NCI-H2029 (cell line): ENCODE measurements at regions not wholly inside any gene's neighbourhood (a gene's known extent, or its start where the extent isn't known, plus 50 kb on each side); places are given as distances from the start of the nearest gene placed in this dataset.
"Not testable (repeated sequence)": the region's sequence is repeated elsewhere in the genome, so short reads cannot be mapped to it uniquely, and the experiment has no call there.

ENCODE experiments used
- DNase-seq: peaks from one replicate; lab custom pipeline; 2025; lab: John Stamatoyannopoulos, UW

DNA sequence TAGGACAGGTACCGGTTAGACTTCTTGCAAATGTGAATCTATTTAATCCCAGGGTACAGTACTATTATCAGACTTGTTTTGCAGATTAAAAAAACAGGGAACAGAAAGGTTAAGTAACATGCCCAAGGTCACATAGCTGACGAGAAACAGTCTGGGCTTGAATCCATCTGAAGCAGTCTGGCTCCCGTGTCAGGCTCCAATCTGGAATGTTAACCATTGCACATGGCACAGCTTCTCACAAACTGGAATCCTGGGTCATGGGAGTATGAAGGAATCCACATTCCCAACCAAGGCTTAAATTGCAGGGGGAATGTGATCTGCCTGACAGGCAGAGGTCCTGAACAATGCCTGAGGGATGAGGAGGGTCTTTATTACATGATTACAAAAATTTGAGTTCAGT, 187.5 kb upstream of the SPTLC3 start:
- no peak for DNase-seq

- no peak for DNase-seq
These were observed 185.0 kb upstream of the SPTLC3 start for GRCh38 chr20:12823734-12824133.

GRCh38 chr20:12824328-12825225, 184.2 kb upstream of the SPTLC3 start:
- no peak for DNase-seq

DNA sequence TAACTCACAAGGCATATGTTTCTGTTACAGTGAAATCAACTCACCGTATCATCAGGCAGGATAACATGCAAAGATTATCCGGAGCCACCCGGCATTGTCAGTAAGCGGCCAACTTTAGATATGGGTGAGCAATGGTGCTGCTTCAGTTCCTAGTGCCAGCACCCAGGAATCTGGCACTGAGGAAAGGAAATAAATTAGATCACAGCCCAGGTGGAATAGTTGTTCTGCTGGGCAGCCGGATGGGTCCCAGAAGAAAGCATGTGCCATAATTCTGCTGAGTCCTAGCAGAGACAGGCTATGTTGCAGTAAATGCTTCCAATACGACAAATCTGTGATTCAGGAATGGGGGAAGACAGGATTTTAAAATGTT, 183.6 kb upstream of the SPTLC3 start:
- no peak for DNase-seq

- DNase-seq: no peak
These were observed 180.9 kb upstream of the SPTLC3 start for GRCh38 chr20:12827816-12828385.

- DNase-seq: no peak
These were observed 179.6 kb upstream of the SPTLC3 start for GRCh38 chr20:12829170-12829569.

DNA sequence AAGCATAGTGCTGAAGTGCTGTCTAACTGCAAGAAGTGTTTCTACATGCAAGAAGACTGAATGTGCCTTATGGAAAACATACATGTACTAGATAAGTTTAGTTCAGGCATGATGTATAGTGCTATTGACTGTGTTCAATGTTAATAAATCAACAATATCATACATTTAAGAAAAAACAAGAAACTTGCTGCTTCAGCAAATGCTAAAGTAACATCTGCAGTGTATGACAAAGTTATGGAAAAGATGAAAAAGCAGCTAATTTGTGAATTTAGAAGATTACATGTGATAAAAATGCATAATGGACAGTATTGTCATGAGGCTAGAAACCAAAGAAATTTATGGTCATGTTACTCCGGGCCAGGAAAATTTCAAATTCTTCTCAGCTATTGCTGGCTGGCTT, 174.9 kb upstream of the SPTLC3 start:
- no peak for DNase-seq

GRCh38 chr20:12835999-12836398, 172.8 kb upstream of the SPTLC3 start:
- DNase-seq: no peak

DNA sequence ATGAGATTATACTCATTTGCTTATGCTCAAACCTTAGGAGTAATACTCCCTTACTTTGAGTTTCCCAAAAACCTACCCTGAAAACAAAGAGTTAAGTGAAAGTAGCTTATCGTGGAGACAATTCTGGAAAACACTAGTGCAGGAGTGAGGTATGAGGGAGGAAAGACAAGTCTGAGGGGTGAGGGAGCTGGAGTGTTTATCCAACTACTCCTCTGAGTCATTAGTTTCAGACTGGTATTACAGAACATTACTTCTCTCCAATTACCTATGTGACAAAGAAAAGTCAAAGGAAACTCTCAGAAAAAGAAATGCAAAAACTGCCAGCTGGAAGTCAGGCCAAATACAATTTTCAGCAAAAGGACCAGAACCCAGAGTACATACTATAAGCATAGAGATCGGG, 171.1 kb upstream of the SPTLC3 start:
- no peak for DNase-seq

DNA sequence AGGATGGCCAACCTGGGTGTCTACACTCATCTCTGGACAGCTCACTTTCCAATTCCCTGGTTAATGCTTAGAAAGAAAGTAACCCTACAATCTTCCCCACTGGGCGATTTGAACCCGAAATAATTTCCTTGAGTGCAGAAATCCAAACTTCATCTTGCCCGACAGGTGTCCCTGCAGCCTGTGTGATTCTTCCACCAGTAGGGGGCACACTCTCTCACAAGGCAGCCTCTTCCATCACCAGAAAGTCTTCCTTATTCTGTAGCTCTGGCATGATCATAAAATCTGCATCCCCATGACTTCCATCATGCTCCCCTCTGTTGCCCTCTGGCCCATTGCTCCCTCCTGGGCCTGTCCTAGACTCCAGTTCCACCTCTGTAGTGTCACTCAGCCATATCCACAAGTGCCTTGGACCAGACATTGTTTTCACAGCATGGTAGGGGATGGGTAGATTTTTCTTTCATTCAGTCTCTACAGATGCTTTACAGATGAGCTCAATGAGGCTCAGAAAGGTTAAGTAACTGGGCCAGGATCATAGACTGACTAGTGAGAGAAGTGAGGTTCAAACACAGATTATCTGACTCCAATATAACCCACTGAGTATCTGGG, 170.4 kb upstream of the SPTLC3 start:
- DNase-seq: no peak

GRCh38 chr20:12847872-12848271, 160.9 kb upstream of the SPTLC3 start:
- DNase-seq: no peak

GRCh38 chr20:12849225-12849910, 159.4 kb upstream of the SPTLC3 start:
- no peak for DNase-seq

GRCh38 chr20:12857643-12858042, 151.1 kb upstream of the SPTLC3 start:
- DNase-seq: not testable (repeated sequence)

GRCh38 chr20:12860619-12861247, 148.0 kb upstream of the SPTLC3 start:
- DNase-seq: peak; percentile 19

DNA sequence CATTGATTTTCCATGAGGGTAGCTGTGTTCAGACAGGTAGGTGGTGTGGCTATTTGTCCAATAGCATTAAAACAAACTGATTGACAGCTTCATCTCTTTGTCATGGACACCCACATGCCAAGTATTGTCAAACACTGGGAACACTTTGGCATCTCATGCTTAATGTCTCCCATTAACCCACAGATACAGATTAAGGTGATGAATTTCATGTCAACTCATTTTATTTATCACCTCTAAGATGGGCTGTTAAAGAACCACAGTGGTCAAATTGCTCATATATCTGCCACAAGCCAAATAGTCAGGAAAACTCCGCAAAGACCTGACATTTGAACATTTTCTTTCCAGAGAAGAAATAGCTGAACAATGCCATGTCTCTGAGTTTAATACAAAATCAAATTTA, 139.1 kb upstream of the SPTLC3 start:
- no peak for DNase-seq

GRCh38 chr20:12870588-12870987, 138.2 kb upstream of the SPTLC3 start:
- DNase-seq: no peak

DNA sequence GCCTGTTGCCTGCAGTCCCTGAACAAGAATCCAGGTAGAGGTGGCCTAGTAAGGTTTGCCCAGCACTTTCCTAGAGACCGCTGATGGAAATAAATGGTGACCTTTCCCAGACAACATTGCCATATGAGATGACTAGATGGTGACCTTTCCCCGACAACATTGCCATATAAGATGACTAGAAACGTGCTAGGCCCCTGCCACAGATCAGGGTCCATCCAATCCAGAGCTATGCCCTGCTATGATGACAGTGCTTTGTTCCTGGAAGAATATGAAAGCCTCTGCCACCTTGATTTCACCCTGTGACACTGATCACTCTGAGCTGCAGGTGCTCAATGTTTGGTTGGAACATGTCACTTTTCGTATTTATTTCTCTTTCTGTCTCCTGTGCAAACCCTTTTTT, 133.8 kb upstream of the SPTLC3 start:
- no peak for DNase-seq

DNA sequence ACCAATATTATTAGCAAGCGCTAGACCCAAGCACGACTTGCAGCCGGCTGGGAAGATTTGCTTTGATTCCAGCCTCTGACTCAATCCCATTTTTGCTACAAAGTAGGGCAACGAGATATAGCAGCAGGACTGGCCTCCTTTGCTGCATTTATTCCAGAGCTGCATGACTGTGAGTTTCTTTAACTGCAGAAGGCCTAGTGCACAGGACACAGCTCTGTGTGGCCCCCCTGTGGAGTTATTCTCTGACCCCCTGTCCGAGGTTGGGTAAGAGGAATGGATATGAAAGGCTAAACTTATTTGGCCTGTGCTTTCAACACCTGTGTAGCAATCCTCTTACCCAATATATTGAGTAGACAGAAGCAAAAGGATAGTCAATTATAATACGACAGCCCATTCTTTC, 133.3 kb upstream of the SPTLC3 start:
- no peak for DNase-seq

GRCh38 chr20:12882832-12883506, 125.8 kb upstream of the SPTLC3 start:
- no peak for DNase-seq

DNA sequence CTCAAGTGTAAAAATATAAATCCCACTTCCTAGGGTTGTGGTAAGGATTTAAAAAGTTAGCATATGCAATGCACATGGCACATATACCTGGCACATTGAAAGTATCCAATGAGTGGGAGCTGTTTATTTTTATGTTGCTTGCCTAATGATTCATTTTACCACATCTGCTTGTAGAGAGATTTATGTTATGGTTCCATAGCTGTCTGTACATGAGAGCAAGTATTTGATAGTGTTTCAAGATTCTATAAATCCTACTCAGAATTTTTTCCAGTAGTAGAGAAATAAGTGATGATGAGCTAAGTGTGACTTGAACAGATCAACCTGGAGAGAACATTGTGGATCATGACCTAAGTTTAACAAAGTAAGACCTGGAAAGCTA, 125.3 kb upstream of the SPTLC3 start:
- no peak for DNase-seq

DNA sequence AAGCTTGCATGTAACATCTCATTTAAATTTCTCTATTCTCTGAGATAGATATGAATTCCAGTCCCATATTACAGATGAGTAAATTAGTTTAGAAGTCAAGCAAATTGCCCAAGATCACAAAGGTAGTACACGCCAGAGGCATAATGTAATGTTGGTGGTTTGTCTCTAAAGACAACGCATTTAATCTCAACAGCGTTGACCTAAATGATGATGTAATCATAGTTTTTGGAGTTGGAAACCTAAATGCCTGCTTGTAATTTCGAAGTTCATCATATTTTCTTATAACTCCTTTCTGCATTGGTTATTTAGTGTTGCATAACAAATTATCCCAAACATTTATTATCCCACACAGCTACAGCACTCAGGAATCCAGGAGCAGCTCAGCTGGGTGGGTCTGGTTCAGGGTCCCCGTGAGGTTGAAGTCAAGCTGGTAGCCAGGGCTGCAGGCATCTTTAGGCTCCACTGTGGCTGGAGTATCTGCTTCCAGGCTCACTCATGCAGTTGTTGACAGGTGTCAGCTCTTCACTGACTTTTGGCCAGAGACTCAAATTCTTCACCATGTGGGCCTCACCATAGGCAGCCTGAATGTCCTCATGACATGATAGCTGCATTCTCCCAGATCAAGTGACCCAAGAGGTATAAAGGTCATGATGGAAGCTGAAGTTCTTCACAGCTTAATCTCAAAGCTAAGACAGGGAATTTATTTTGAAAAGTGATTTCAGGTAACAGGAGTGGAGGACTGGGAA, 122.0 kb upstream of the SPTLC3 start:
- no peak for DNase-seq
